Upper lobe of left lung (tissue), 6 donors: ENCODE measurements at regions not wholly inside any gene's neighbourhood (a gene's known extent, or its start where the extent isn't known, plus 50 kb on each side); places are given as distances from the start of the nearest gene placed in this dataset.
A peak's percentile ranks its signal among the peaks of the same experiment; 100 is the strongest.

Source experiments
- ATAC-seq, 2 donors: fragments of 200-7000 bp; cut with Tn5 transposase; one replicate each; pipeline ENCODE4 v1.9.1; 2022; ENCODE audit warnings: mild to moderate bottlenecking in 2 of 2, moderate library complexity in 2 of 2; ENCODE audit not compliant: low FRiP score in 2 of 2
- DNase-seq, 2 donors: peaks; one replicate each; pipeline ENCODE4 v3.0.0-alpha.2; 2019 to 2020
- H3K27ac ChIP-seq, 4 donors: fragments of 200-600 bp; sonication (generic); one replicate each; pipeline ENCODE4 v1.5.1; 2016 to 2019
- H3K27me3 ChIP-seq, 4 donors: fragments of 200-600 bp; sonication (generic); one replicate each; pipeline ENCODE4 v1.5.1; 2017 to 2019
- H3K36me3 ChIP-seq, 4 donors: fragments of 200-600 bp; sonication (generic); one replicate each; pipeline ENCODE4 v1.5.1; 2016 to 2019
- H3K4me1 ChIP-seq, 4 donors: fragments of 200-600 bp; sonication (generic); one replicate each; pipeline ENCODE4 v1.5.1; 2018 to 2019
- H3K4me3 ChIP-seq, 4 donors: fragments of 200-600 bp; sonication (generic); one replicate each; pipeline ENCODE4 v1.5.1; 2017 to 2019; ENCODE audit warnings: mild to moderate bottlenecking in 2 of 4, moderate library complexity in 1 of 4
- H3K9me3 ChIP-seq, 4 donors: fragments of 200-600 bp; sonication (generic); one replicate each; pipeline ENCODE4 v1.5.1; 2018 to 2019
- EP300 ChIP-seq, 4 donors: sonication (generic); formaldehyde crosslinking; IDR thresholded peaks; one replicate each; pipeline ENCODE4 v1.5.1; 2017; ENCODE audit warnings: antibody characterized with exemption in 4 of 4, control low read depth in 2 of 4
- POLR2A ChIP-seq, 4 donors: fragments of 450-650 bp; IDR thresholded peaks; one replicate each; pipeline ENCODE4 v1.5.1; 2016 to 2017; ENCODE audit warnings: antibody characterized with exemption in 4 of 4, mild to moderate bottlenecking in 2 of 4
- POLR2AphosphoS5 ChIP-seq, 2 donors: sonication (generic); formaldehyde crosslinking; IDR thresholded peaks; one replicate each; pipeline ENCODE4 v1.5.1; 2017; ENCODE audit warnings: antibody characterized with exemption in 2 of 2
- WGBS, 2 donors: methylation state at CpG; one replicate each; pipeline ENCODE4 v1.1.5; 2017 to 2018; 5-methylcytosine and 5-hydroxymethylcytosine counted together
- TF ChIP-seq, protein P1 (sequence below), 6 experiments: fragments of 450-650 bp in 4 of 6; fragments of 200-600 bp in 2 of 6; sonication (generic) in 2 of 6; IDR thresholded peaks; one replicate each; pipeline ENCODE4 v1.5.1; 2016 to 2019; ENCODE audit warnings: antibody characterized with exemption in 6 of 6
- donor health status: DM: no; HTN: no; CAD: no; lungs with moderate emphysema.
- donor health status: DM: no; HTN: yes; CAD: no; lungs with severe emphysema.

DNA sequence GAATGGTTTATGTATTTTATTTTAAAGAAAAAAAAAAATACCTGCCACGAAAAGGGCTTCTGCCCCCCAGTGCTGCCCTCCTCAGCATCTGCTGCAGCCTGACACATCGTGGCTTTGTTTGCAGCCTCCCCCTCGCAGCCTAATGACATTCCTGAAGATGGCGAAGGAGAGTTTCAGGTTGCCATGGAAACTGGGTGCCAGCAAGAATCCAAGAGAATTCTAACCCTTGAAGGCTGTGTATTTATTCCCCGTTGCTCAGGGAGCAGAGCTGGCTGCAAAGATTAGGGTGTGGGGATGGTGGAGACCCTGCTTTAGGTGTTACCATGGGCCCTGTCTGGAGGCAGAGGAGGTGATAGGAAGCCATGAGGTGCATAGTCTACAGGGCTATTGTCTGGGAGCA lies 126.6 kb downstream of the NSG2 start:
- peaks cover 0 to 4% (median 0%) of the 10 kb centered on the region in 4 donors for H3K4me1 ChIP-seq
- TF ChIP-seq POLR2AphosphoS5 (IDR thresholded peaks at IDR 0.05) (no peak), EP300 (IDR thresholded peaks at IDR 0.05) (no peak), POLR2A (IDR thresholded peaks at IDR 0.05) (no peak)
- TF ChIP-seq, protein P1, sequence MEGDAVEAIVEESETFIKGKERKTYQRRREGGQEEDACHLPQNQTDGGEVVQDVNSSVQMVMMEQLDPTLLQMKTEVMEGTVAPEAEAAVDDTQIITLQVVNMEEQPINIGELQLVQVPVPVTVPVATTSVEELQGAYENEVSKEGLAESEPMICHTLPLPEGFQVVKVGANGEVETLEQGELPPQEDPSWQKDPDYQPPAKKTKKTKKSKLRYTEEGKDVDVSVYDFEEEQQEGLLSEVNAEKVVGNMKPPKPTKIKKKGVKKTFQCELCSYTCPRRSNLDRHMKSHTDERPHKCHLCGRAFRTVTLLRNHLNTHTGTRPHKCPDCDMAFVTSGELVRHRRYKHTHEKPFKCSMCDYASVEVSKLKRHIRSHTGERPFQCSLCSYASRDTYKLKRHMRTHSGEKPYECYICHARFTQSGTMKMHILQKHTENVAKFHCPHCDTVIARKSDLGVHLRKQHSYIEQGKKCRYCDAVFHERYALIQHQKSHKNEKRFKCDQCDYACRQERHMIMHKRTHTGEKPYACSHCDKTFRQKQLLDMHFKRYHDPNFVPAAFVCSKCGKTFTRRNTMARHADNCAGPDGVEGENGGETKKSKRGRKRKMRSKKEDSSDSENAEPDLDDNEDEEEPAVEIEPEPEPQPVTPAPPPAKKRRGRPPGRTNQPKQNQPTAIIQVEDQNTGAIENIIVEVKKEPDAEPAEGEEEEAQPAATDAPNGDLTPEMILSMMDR (IDR thresholded peaks at IDR 0.05) = no peak

DNA sequence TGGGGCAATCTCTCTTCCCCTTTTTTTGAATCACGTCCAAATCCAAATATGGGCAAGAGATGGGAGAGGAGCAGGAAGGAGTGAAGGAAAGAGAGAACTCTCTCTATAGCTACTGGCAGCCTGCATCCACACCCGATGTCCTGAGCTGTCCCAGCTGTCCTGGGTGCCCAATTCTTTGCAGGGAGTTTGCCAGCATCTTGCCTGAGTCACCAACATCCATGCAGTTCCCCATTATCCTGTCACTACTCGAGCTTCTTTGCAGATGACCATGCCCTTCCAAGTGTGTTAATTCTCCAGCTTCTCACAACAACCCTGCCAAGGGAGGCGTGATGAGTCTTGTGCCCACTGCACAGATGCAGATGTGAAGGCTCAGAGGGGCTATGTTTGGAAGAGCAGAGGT lies 127.1 kb downstream of the NSG2 start:
- Histone ChIP-seq H3K27me3 (no peaks in the 10 kb centered on the region), H3K9me3 (peaks cover 0 to 5% (median 0%) of the 10 kb centered on the region in 4 donors), H3K4me1 (peaks cover 0 to 6% (median 0%) of the 10 kb centered on the region in 4 donors), H3K4me3 (no peak overlapping the region), H3K36me3 (no peaks in the 10 kb centered on the region), H3K27ac (no peak overlapping the region)
- ATAC-seq = no peak
- TF ChIP-seq, protein P1 (IDR thresholded peaks at IDR 0.05) = no peak
- TF ChIP-seq POLR2A (IDR thresholded peaks at IDR 0.05) (no peak), EP300 (IDR thresholded peaks at IDR 0.05) (no peak), POLR2AphosphoS5 (IDR thresholded peaks at IDR 0.05) (no peak)
- WGBS, 2 donors = 53 to 61% methylated on average over 4 of the region's 4 CpGs
- no peak for DNase-seq

More for the DNA sequence above, 126.6 kb downstream of the NSG2 start:
- DNase-seq = no peak
- no peak overlapping the region for H3K4me3 ChIP-seq
- peaks cover 0 to 5% (median 0%) of the 10 kb centered on the region in 4 donors for H3K9me3 ChIP-seq
- no peak overlapping the region for H3K27ac ChIP-seq
- ATAC-seq = no peak
- 43 to 53% methylated on average over 5 of the region's 5 CpGs for WGBS, 2 donors
- no peaks in the 10 kb centered on the region for H3K27me3 ChIP-seq
- H3K36me3 ChIP-seq = no peaks in the 10 kb centered on the region

DNA sequence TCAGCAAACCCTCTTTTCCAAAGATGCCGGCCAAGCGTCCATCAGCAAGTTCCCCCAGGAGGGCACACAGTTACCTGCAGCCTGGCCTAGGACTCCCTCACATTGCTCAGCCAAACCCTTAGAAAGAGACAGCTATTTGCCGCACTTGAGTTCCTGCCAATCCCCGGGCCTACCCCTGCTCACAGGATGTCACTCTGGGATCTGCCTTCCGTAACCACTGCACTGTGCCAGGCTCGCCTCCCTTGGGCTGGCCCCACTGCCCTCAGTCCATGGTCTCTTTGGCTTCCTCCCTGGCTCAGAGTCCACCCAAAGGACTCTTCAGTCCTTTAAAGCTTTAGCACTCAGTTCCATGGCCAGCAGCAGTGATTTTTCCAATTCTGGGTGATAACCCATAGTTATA lies 128.3 kb downstream of the NSG2 start:
- H3K4me1 ChIP-seq = peaks cover 0 to 14% (median 0%) of the 10 kb centered on the region in 4 donors
- H3K27ac ChIP-seq = no peak overlapping the region
- no peak overlapping the region for H3K4me3 ChIP-seq
- DNase-seq (no peak), ATAC-seq (peak in 1 of 2 donors; percentile 16)
- no peaks in the 10 kb centered on the region for H3K27me3 ChIP-seq
- whole genome bisulfite sequencing, 2 donors = 79 to 86% methylated on average over 6 of the region's 6 CpGs
- peaks cover 0 to 3% (median 0%) of the 10 kb centered on the region in 4 donors for H3K9me3 ChIP-seq
- TF ChIP-seq POLR2AphosphoS5 (IDR thresholded peaks at IDR 0.05) (no peak), POLR2A (IDR thresholded peaks at IDR 0.05) (no peak), EP300 (IDR thresholded peaks at IDR 0.05) (no peak)
- TF ChIP-seq, protein P1 (IDR thresholded peaks at IDR 0.05) = no peak
- no peaks in the 10 kb centered on the region for H3K36me3 ChIP-seq

DNA sequence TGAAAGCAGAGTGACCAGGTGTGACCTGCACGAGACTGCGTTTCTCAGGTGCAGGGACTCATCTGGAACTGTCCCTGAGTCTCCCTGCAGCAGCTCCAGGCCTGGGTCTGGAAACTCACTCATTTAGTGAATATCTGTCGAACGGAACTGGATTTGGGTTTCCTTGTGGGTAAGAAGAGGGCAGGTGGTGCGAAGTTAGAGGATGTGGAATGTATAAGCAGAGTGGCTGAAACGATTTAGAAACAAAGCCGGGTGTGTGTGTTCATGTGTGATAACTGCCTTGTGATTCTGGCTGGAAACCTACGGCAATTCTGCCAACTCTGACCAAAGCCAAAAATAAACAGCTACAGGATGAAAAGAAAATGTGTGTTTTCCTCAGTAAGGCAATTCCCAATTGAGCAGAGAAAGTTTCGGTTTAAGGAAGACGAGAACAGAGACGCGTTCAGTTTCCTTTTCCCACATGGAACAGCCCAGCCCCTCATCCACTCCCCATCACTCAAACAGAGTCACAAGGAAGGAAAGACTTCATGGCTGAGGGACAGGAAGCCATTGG lies 130.3 kb downstream of the NSG2 start:
- Histone ChIP-seq H3K36me3 (no peaks in the 10 kb centered on the region), H3K9me3 (no peaks in the 10 kb centered on the region), H3K27ac (no peak overlapping the region), H3K27me3 (no peaks in the 10 kb centered on the region), H3K4me1 (peaks cover 0 to 14% (median 0%) of the 10 kb centered on the region in 4 donors), H3K4me3 (no peak overlapping the region)
- ATAC-seq (no peak), DNase-seq (no peak)
- WGBS, 2 donors = 27 to 42% methylated on average over 12 of the region's 12 CpGs
- TF ChIP-seq, protein P1 (IDR thresholded peaks at IDR 0.05) = no peak
- no peak for TF ChIP-seq POLR2A (IDR thresholded peaks at IDR 0.05)
- no peak for TF ChIP-seq POLR2AphosphoS5 (IDR thresholded peaks at IDR 0.05)
- no peak for TF ChIP-seq EP300 (IDR thresholded peaks at IDR 0.05)

GRCh38 chr5:174176511-174176910 lies 131.0 kb downstream of the NSG2 start:
- Histone ChIP-seq H3K36me3 (no peaks in the 10 kb centered on the region), H3K27me3 (no peaks in the 10 kb centered on the region), H3K4me1 (peaks cover 0 to 14% (median 0%) of the 10 kb centered on the region in 4 donors), H3K4me3 (no peak overlapping the region), H3K27ac (no peak overlapping the region), H3K9me3 (no peaks in the 10 kb centered on the region)
- 44 to 58% methylated on average over 3 to 5 of the region's 5 CpGs for WGBS, 2 donors
- DNase-seq = peak in 1 of 2 donors; percentile 46
- TF ChIP-seq EP300 (IDR thresholded peaks at IDR 0.05) (no peak), POLR2AphosphoS5 (IDR thresholded peaks at IDR 0.05) (no peak), POLR2A (IDR thresholded peaks at IDR 0.05) (no peak)
- TF ChIP-seq, protein P1 (IDR thresholded peaks at IDR 0.05) = no peak
- peak in 1 of 2 donors; percentile 31 for ATAC-seq
